Gastroesophageal sphincter (tissue), 4 donors: ENCODE measurements at regions not wholly inside any gene's neighbourhood (a gene's known extent, or its start where the extent isn't known, plus 50 kb on each side); places are given as distances from the start of the nearest gene placed in this dataset.
A peak's percentile ranks its signal among the peaks of the same experiment; 100 is the strongest.
"Not testable (repeated sequence)": the region's sequence is repeated elsewhere in the genome, so short reads cannot be mapped to it uniquely, and the experiment has no call there.

Experiments
- ATAC-seq: fragments of 150-250 bp; one replicate; pipeline ENCODE4 v1.9.1; 2016; ENCODE audit warnings: mild to moderate bottlenecking, moderate library complexity
- H3K27ac ChIP-seq, 4 donors: fragments of 200-600 bp; sonication (generic) in 3 of 4; 1 replicate in 3 of 4; 2 replicates in 1 of 4; pipeline ENCODE4 v1.5.1; 2016 to 2019
- H3K27me3 ChIP-seq: fragments of 200-600 bp; sonication (generic); one replicate; pipeline ENCODE4 v1.5.1; 2019
- H3K36me3 ChIP-seq, 2 donors: fragments of 200-600 bp; sonication (generic); one replicate each; pipeline ENCODE4 v1.5.1; 2019; ENCODE audit warnings: control low read depth in 1 of 2
- H3K4me1 ChIP-seq, 3 donors: fragments of 200-600 bp; sonication (generic); 1 replicate in 2 of 3; 2 replicates in 1 of 3; pipeline ENCODE4 v1.5.1; 2016 to 2019; ENCODE audit warnings: control low read depth in 2 of 3
- H3K4me3 ChIP-seq, 2 donors: fragments of 200-600 bp; sonication (generic); one replicate each; pipeline ENCODE4 v1.5.1; 2019; ENCODE audit warnings: mild to moderate bottlenecking in 1 of 2, moderate library complexity in 1 of 2
- H3K9me3 ChIP-seq, 3 donors: fragments of 200-600 bp; sonication (generic); one replicate each; pipeline ENCODE4 v1.5.1; 2017 to 2019; ENCODE audit warnings: control low read depth in 2 of 3
- EP300 ChIP-seq: sonication (generic); formaldehyde crosslinking; IDR thresholded peaks from one replicate; pipeline ENCODE4 v1.6.1; 2017; ENCODE audit warnings: antibody characterized with exemption, mild to moderate bottlenecking
- POLR2A ChIP-seq, 2 donors: fragments of 450-650 bp; IDR thresholded peaks; one replicate each; pipeline ENCODE4 v1.6.1; 2017; ENCODE audit warnings: antibody characterized with exemption in 2 of 2, mild to moderate bottlenecking in 2 of 2, moderate library complexity in 1 of 2
- POLR2AphosphoS5 ChIP-seq: sonication (generic); formaldehyde crosslinking; IDR thresholded peaks from one replicate; pipeline ENCODE4 v1.6.1; 2017; ENCODE audit warnings: antibody characterized with exemption
- WGBS, 2 donors: methylation state at CpG; one replicate each; pipeline ENCODE4 v1.1.5; 2018; ENCODE audit warnings: low coverage in 1 of 2; 5-methylcytosine and 5-hydroxymethylcytosine counted together
- TF ChIP-seq, protein P1 (sequence below), 4 experiments: fragments of 200-600 bp in 2 of 4; fragments of 450-650 bp in 2 of 4; sonication (generic) in 1 of 4; IDR thresholded peaks; one replicate each; pipeline ENCODE4 v1.5.1; 2017 to 2019; ENCODE audit warnings: antibody characterized with exemption in 4 of 4, mild to moderate bottlenecking in 2 of 4, moderate library complexity in 2 of 4

DNA sequence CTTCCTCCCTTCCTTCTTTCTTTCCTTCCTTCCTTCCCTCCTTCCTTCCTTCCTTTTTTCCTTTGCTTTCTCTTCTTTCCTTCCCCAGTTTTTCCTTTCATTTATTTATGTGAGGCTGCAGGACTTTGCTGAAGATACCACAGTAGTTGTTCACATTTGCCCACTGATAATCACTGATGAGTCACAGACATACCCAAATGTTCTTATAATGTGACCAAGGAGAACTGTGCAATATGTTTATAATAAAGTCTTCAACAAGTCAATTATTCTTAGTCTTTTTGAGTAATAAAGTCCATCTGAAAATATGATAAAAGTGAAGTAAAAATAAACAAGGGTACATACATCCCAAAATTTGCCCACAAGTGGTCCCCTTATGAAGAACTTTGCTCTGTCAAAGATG lies 159.7 kb downstream of the GNAI1 start:
- no peak for ATAC-seq
- Histone ChIP-seq H3K36me3 (no peaks in the 10 kb centered on the region), H3K27me3 (no peaks in the 10 kb centered on the region), H3K4me1 (no peaks in the 10 kb centered on the region), H3K9me3 (peaks cover 0 to 14% (median 0%) of the 10 kb centered on the region in 3 donors), H3K27ac (no peak overlapping the region), H3K4me3 (no peak overlapping the region)
- TF ChIP-seq, protein P1, sequence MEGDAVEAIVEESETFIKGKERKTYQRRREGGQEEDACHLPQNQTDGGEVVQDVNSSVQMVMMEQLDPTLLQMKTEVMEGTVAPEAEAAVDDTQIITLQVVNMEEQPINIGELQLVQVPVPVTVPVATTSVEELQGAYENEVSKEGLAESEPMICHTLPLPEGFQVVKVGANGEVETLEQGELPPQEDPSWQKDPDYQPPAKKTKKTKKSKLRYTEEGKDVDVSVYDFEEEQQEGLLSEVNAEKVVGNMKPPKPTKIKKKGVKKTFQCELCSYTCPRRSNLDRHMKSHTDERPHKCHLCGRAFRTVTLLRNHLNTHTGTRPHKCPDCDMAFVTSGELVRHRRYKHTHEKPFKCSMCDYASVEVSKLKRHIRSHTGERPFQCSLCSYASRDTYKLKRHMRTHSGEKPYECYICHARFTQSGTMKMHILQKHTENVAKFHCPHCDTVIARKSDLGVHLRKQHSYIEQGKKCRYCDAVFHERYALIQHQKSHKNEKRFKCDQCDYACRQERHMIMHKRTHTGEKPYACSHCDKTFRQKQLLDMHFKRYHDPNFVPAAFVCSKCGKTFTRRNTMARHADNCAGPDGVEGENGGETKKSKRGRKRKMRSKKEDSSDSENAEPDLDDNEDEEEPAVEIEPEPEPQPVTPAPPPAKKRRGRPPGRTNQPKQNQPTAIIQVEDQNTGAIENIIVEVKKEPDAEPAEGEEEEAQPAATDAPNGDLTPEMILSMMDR (IDR thresholded peaks at IDR 0.05) = no peak
- TF ChIP-seq EP300 (no peak), POLR2A (IDR thresholded peaks at IDR 0.05) (no peak), POLR2AphosphoS5 (no peak)

GRCh38 chr7:80292634-80293033 lies 158.0 kb downstream of the GNAI1 start:
- not testable (repeated sequence) for H3K4me1 ChIP-seq, H3K27me3 ChIP-seq, H3K36me3 ChIP-seq, ATAC-seq, H3K4me3 ChIP-seq, H3K27ac ChIP-seq
- WGBS, 2 donors = 90% methylated on average over 2 of the region's 3 CpGs; no CpG with 5 or more reads in 1 of the 2 donors
- peaks cover 0 to 14% (median 0%) of the 10 kb centered on the region in 3 donors for H3K9me3 ChIP-seq

GRCh38 chr7:80288175-80289122 lies 153.8 kb downstream of the GNAI1 start:
- H3K27me3 ChIP-seq = no peaks in the 10 kb centered on the region
- no peak for ATAC-seq
- no peaks in the 10 kb centered on the region for H3K36me3 ChIP-seq
- H3K27ac ChIP-seq = no peak overlapping the region
- H3K4me3 ChIP-seq = no peak overlapping the region
- WGBS, 2 donors = 57% methylated on average over 1 of the region's 4 CpGs; no CpG with 5 or more reads in 1 of the 2 donors
- TF ChIP-seq POLR2A (IDR thresholded peaks at IDR 0.05) = no peak
- TF ChIP-seq, protein P1 (IDR thresholded peaks at IDR 0.05) = peak in 2 of 4 experiments; percentile 11 to 19
- no peaks in the 10 kb centered on the region for H3K4me1 ChIP-seq
- no peaks in the 10 kb centered on the region for H3K9me3 ChIP-seq

DNA sequence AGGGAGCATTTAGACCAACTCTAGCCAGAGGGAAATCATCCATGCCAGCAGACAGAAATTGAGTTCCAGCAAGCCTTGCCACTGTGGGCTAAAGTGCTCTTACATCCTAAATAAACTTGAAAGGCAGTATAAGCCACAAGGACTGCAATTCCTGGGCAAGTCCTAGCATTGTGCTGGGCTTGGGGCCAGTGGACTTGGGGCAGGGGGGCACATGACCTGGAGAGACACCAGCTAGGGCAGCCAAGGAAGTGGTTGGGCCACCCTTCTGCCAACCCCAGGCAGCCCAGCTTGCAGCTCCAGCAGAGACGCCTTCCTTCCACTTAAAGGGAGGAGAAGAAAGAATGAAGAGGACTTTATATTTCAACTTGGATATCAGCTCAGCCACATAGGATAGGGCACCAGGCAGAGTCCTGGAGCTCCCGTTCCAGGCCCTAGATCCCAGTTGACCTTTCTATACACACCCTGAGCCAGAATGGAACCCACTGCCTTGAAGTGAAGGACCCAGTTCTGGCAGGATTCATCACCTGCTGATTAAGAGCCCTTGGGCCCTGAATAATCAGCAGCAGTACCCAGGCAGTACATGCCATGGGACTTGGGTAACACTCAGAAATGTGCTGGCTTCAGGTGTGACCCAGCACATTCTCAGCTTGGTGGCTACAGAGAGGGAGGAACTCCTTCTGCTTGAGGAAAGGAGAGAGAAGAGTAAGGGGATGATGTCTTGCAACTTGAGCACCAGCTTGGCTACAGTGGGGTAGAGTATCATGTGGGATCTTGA lies 153.0 kb downstream of the GNAI1 start:
- WGBS, 2 donors = no CpG with 5 or more reads among the region's 2 CpGs
- no peak for ATAC-seq
- Histone ChIP-seq H3K9me3 (no peaks in the 10 kb centered on the region), H3K27me3 (no peaks in the 10 kb centered on the region), H3K36me3 (no peaks in the 10 kb centered on the region), H3K4me1 (no peaks in the 10 kb centered on the region), H3K4me3 (no peak overlapping the region), H3K27ac (no peak overlapping the region)
- no peak for TF ChIP-seq POLR2A (IDR thresholded peaks at IDR 0.05)
- TF ChIP-seq POLR2AphosphoS5 = no peak
- TF ChIP-seq EP300 = no peak
- TF ChIP-seq, protein P1 (IDR thresholded peaks at IDR 0.05) = no peak

DNA sequence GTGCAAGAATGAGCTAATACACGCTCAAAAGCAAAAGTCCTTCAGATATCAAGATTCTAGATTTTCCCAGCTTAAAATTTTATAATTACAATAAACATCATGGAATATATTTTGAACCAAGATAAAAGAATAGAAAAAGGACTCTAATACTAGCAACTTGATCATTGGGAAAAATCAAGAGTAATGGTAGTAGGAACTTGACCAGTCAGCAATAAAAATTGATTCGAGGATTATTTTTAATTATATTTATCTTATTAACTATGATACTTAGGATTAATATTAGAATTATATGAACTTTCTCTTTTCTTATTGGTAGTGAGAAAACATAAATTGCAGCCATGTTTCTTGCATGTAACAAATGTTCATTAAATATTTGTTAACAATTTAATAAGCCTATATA lies 152.0 kb downstream of the GNAI1 start:
- H3K36me3 ChIP-seq = no peaks in the 10 kb centered on the region
- WGBS, 2 donors = 89 to 97% methylated on average over 2 of the region's 2 CpGs
- ATAC-seq = no peak
- no peak overlapping the region for H3K27ac ChIP-seq
- no peaks in the 10 kb centered on the region for H3K4me1 ChIP-seq
- H3K27me3 ChIP-seq = no peaks in the 10 kb centered on the region
- TF ChIP-seq, protein P1 (IDR thresholded peaks at IDR 0.05) = no peak
- no peak for TF ChIP-seq EP300
- H3K4me3 ChIP-seq = no peak overlapping the region
- no peaks in the 10 kb centered on the region for H3K9me3 ChIP-seq
